GM23338 (cell line): ENCODE measurements at regions not wholly inside any gene's neighbourhood (a gene's known extent, or its start where the extent isn't known, plus 50 kb on each side); places are given as distances from the start of the nearest gene placed in this dataset.

Experiments used
- CREB1 ChIP-seq: fragments of 250-450 bp; sonication (Bioruptor Pico); IDR thresholded peaks from 2 replicates; pipeline ENCODE4 v1.5.0; 2020; ENCODE audit warnings: low read depth, mild to moderate bottlenecking, moderate library complexity
- EZH2 ChIP-seq: fragments of 200-600 bp; sonication (generic); IDR thresholded peaks from one replicate; pipeline ENCODE4 v1.8.0; 2017; ENCODE audit warnings: antibody characterized with exemption, mild to moderate bottlenecking, low read depth; ENCODE audit not compliant: unreplicated experiment
- EZH2phosphoT487 ChIP-seq: fragments of 200-600 bp; sonication (generic); IDR thresholded peaks from one replicate; pipeline ENCODE4 v1.8.1; 2018; ENCODE audit warnings: antibody characterized with exemption; ENCODE audit not compliant: unreplicated experiment
- JUNB ChIP-seq: IDR thresholded peaks from one replicate; pipeline ENCODE4 v1.6.1; 2016; ENCODE audit warnings: antibody characterized with exemption; ENCODE audit not compliant: unreplicated experiment
- NANOG ChIP-seq: IDR thresholded peaks from 2 replicates; pipeline ENCODE4 v1.6.1; 2016; ENCODE audit warnings: antibody characterized with exemption, borderline replicate concordance
- POLR2AphosphoS5 ChIP-seq: IDR thresholded peaks from 2 replicates; pipeline ENCODE4 v1.6.1; 2016; ENCODE audit warnings: antibody characterized with exemption, low read depth
- STAT1 ChIP-seq: IDR thresholded peaks from one replicate; pipeline ENCODE4 v1.6.1; 2016; ENCODE audit warnings: antibody characterized with exemption; ENCODE audit not compliant: unreplicated experiment
- ZNF114 ChIP-seq: fragments of 250-450 bp; sonication (Bioruptor Pico); IDR thresholded peaks from 2 replicates; pipeline ENCODE4 v1.5.0; 2020; ENCODE audit warnings: mild to moderate bottlenecking, moderate library complexity
- ZNF331 ChIP-seq: fragments of 250-450 bp; sonication (Bioruptor Pico); IDR thresholded peaks from 2 replicates; pipeline ENCODE4 v1.5.0; 2020; ENCODE audit warnings: low read depth, mild to moderate bottlenecking, moderate library complexity
- TF ChIP-seq, protein P1 (sequence below), 2 experiments: fragments of 200-600 bp in 1 of 2; sonication (generic) in 1 of 2; conservative IDR thresholded peaks; 2 replicates each; pipeline versions ENCODE4 v1.5.1 to v1.6.1; 2016 to 2017; ENCODE audit warnings: antibody characterized with exemption in 2 of 2, low read depth in 2 of 2, mild to moderate bottlenecking in 2 of 2, moderate library complexity in 1 of 2
- TF ChIP-seq, protein P2 (sequence below): IDR thresholded peaks from one replicate; pipeline ENCODE4 v1.6.1; 2018; ENCODE audit warnings: antibody characterized with exemption; ENCODE audit not compliant: unreplicated experiment
- TF ChIP-seq, protein P3 (sequence below): IDR thresholded peaks from 2 replicates; pipeline ENCODE4 v1.6.1; 2016; ENCODE audit warnings: antibody characterized with exemption

DNA sequence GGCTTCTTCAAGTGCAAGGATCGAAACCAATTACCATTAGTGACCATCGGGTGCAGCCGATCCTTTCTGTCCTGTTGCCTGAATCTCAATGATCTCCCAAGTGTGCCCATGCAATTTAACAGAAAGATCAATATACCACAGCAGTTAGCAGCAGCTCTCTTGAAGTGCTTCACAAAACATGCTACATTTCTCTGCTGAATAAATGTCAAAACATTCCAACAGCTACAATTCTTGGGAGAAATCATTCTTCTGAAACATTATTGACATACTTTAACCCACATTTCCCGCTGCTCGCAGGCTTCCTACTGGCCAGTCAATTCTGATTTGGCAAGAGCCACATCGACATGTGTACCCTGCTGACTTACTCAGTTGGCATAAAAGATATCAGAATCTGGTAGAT is 907.7 kb downstream of the TMEM182 start:
- TF ChIP-seq, protein P1, sequence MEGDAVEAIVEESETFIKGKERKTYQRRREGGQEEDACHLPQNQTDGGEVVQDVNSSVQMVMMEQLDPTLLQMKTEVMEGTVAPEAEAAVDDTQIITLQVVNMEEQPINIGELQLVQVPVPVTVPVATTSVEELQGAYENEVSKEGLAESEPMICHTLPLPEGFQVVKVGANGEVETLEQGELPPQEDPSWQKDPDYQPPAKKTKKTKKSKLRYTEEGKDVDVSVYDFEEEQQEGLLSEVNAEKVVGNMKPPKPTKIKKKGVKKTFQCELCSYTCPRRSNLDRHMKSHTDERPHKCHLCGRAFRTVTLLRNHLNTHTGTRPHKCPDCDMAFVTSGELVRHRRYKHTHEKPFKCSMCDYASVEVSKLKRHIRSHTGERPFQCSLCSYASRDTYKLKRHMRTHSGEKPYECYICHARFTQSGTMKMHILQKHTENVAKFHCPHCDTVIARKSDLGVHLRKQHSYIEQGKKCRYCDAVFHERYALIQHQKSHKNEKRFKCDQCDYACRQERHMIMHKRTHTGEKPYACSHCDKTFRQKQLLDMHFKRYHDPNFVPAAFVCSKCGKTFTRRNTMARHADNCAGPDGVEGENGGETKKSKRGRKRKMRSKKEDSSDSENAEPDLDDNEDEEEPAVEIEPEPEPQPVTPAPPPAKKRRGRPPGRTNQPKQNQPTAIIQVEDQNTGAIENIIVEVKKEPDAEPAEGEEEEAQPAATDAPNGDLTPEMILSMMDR (conservative IDR thresholded peaks at IDR 0.05; ENCODE audit: low read depth in 2 of 2), result no peak
- TF ChIP-seq POLR2AphosphoS5 (no peak), EZH2 (no peak), CREB1 (CRISPR knock-in tag) (no peak), ZNF114 (no peak), JUNB (no peak), EZH2phosphoT487 (no peak), NANOG (no peak), ZNF331 (no peak), STAT1 (no peak)
- TF ChIP-seq, protein P2, sequence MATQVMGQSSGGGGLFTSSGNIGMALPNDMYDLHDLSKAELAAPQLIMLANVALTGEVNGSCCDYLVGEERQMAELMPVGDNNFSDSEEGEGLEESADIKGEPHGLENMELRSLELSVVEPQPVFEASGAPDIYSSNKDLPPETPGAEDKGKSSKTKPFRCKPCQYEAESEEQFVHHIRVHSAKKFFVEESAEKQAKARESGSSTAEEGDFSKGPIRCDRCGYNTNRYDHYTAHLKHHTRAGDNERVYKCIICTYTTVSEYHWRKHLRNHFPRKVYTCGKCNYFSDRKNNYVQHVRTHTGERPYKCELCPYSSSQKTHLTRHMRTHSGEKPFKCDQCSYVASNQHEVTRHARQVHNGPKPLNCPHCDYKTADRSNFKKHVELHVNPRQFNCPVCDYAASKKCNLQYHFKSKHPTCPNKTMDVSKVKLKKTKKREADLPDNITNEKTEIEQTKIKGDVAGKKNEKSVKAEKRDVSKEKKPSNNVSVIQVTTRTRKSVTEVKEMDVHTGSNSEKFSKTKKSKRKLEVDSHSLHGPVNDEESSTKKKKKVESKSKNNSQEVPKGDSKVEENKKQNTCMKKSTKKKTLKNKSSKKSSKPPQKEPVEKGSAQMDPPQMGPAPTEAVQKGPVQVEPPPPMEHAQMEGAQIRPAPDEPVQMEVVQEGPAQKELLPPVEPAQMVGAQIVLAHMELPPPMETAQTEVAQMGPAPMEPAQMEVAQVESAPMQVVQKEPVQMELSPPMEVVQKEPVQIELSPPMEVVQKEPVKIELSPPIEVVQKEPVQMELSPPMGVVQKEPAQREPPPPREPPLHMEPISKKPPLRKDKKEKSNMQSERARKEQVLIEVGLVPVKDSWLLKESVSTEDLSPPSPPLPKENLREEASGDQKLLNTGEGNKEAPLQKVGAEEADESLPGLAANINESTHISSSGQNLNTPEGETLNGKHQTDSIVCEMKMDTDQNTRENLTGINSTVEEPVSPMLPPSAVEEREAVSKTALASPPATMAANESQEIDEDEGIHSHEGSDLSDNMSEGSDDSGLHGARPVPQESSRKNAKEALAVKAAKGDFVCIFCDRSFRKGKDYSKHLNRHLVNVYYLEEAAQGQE, result no peak
- TF ChIP-seq, protein P3, sequence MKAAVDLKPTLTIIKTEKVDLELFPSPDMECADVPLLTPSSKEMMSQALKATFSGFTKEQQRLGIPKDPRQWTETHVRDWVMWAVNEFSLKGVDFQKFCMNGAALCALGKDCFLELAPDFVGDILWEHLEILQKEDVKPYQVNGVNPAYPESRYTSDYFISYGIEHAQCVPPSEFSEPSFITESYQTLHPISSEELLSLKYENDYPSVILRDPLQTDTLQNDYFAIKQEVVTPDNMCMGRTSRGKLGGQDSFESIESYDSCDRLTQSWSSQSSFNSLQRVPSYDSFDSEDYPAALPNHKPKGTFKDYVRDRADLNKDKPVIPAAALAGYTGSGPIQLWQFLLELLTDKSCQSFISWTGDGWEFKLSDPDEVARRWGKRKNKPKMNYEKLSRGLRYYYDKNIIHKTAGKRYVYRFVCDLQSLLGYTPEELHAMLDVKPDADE, result no peak
